ENCODE measurements at regions not wholly inside any gene's neighbourhood (a gene's known extent, or its start where the extent isn't known, plus 50 kb on each side); places are given as distances from the start of the nearest gene placed in this dataset.

DNA sequence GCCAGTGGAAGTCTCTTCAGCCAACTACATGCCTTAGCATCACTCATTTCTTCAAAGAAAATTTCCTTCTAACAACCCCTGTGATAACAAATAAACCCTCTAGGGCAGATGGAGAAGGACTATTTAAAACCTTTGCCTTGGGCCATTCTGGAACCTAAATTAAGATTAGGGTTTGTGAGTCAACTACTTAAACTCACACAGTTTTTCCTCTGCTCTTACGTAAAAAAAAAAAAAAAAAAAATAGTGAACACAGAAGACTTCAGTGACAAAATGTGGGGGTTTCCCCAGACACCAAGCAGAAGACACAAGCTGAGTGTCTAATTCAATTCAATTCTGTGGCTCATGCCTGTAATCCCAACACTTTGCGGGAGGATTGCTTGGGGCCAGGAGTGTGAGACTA is 65.8 kb upstream of the ERCC6L2 start:
- DNase-seq = no peak
- H3K27ac ChIP-seq (ENCODE audit: low read depth in 2 of 2, low read length in 2 of 2) = no peak overlapping the region
- intact Hi-C loops (cut with DNase I) = no loop called here
- no peak overlapping the region for H3K9ac ChIP-seq (ENCODE audit: low read length in 3 of 3)
- no peak for FAIRE-seq
- no peaks in the 10 kb centered on the region for H3K36me3 ChIP-seq (ENCODE audit: control insufficient read depth in 2 of 3, insufficient read depth in 3 of 3, low read length in 3 of 3)
- H3K27me3 ChIP-seq (ENCODE audit: control insufficient read depth, insufficient read depth, low read length) = no peaks in the 10 kb centered on the region
- TF ChIP-seq, protein P1, sequence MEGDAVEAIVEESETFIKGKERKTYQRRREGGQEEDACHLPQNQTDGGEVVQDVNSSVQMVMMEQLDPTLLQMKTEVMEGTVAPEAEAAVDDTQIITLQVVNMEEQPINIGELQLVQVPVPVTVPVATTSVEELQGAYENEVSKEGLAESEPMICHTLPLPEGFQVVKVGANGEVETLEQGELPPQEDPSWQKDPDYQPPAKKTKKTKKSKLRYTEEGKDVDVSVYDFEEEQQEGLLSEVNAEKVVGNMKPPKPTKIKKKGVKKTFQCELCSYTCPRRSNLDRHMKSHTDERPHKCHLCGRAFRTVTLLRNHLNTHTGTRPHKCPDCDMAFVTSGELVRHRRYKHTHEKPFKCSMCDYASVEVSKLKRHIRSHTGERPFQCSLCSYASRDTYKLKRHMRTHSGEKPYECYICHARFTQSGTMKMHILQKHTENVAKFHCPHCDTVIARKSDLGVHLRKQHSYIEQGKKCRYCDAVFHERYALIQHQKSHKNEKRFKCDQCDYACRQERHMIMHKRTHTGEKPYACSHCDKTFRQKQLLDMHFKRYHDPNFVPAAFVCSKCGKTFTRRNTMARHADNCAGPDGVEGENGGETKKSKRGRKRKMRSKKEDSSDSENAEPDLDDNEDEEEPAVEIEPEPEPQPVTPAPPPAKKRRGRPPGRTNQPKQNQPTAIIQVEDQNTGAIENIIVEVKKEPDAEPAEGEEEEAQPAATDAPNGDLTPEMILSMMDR (IDR thresholded peaks at IDR 0.05; ENCODE audit: borderline replicate concordance, extremely low read depth, insufficient read depth) = no peak
- H3K4me3 ChIP-seq (ENCODE audit: low read length in 3 of 3) = no peak overlapping the region
- no peaks in the 10 kb centered on the region for H3K9me3 ChIP-seq (ENCODE audit: control insufficient read depth in 2 of 3, insufficient read depth in 1 of 3, low read length in 3 of 3)
- peaks cover 0 to 6% (median 5%) of the 10 kb centered on the region in 3 donors for H3K4me1 ChIP-seq (ENCODE audit: control insufficient read depth in 2 of 3, insufficient read depth in 2 of 3, low read depth in 1 of 3, low read length in 3 of 3)

DNA sequence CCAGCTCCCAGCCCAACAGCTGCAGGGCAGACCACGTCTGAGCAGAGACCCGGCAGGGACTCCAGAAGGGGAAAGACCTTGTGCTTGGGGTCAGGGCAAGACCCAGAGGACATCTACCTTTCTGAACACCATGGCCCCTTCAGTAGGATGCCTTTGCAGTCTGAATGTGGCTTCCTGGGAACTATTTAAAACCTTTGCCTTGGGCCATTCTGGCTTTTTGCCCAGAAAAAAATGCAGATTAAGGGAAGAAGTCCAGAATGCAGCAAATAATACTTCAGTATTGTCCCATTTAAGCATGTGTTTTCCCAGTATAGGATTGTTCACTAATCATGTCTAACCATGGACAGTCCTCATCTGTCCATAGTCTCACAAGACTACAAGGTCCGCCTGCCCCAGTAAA is 67.5 kb upstream of the ERCC6L2 start:
- DNase-seq = peak in 2 of 5 donors; percentile 62 to 66
- H3K27ac ChIP-seq (ENCODE audit: low read depth in 2 of 2, low read length in 2 of 2) = peak overlapping the region in 1 of 2 donors; percentile 15
- intact Hi-C loops (cut with DNase I) = no loop called here
- peaks cover 0 to 6% (median 5%) of the 10 kb centered on the region in 3 donors for H3K4me1 ChIP-seq (ENCODE audit: control insufficient read depth in 2 of 3, insufficient read depth in 2 of 3, low read depth in 1 of 3, low read length in 3 of 3)
- H3K36me3 ChIP-seq (ENCODE audit: control insufficient read depth in 2 of 3, insufficient read depth in 3 of 3, low read length in 3 of 3) = no peaks in the 10 kb centered on the region
- TF ChIP-seq, protein P1 (IDR thresholded peaks at IDR 0.05; ENCODE audit: borderline replicate concordance, extremely low read depth, insufficient read depth) = no peak
- no peak overlapping the region for H3K4me3 ChIP-seq (ENCODE audit: low read length in 3 of 3)
- no peak overlapping the region for H3K9ac ChIP-seq (ENCODE audit: low read length in 3 of 3)
- no peaks in the 10 kb centered on the region for H3K9me3 ChIP-seq (ENCODE audit: control insufficient read depth in 2 of 3, insufficient read depth in 1 of 3, low read length in 3 of 3)
- no peaks in the 10 kb centered on the region for H3K27me3 ChIP-seq (ENCODE audit: control insufficient read depth, insufficient read depth, low read length)
- FAIRE-seq = no peak

DNA sequence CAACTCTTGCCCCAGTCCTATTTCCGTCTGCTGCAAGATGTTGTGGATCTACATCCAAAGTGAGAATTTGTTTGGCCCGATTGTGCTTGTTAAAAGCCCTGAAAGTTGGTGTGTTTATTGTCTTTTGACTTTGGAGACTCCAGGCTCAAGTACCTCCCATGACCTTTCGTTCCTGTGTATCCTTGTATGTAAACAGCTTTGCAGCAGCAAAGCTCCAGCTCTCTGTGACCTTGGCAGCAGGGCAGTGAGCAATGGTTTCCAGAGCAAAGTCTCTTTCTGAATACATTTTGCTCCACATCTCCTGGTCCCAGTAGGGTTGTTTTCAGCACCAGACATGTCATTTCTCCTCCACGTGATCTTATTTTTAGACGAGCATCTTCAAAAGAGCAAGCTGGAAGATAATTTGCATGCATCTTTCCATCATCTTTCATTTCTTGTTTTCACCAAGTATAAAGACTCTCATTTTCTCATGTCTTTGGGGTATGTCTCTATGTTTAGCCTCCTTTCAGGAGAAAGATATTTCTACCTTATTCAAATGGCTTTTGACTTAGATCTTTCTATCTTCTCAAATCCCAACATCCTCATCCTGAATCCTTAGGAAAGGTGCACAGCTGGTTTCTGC is 68.1 kb upstream of the ERCC6L2 start:
- DNase-seq (no peak), FAIRE-seq (no peak)
- intact Hi-C loops (cut with DNase I) = no loop called here
- peaks cover 0 to 6% (median 5%) of the 10 kb centered on the region in 3 donors for H3K4me1 ChIP-seq (ENCODE audit: control insufficient read depth in 2 of 3, insufficient read depth in 2 of 3, low read depth in 1 of 3, low read length in 3 of 3)
- H3K27me3 ChIP-seq (ENCODE audit: control insufficient read depth, insufficient read depth, low read length) = no peaks in the 10 kb centered on the region
- H3K27ac ChIP-seq (ENCODE audit: low read depth in 2 of 2, low read length in 2 of 2) = peak overlapping the region; percentile 15 to 25
- no peaks in the 10 kb centered on the region for H3K9me3 ChIP-seq (ENCODE audit: control insufficient read depth in 2 of 3, insufficient read depth in 1 of 3, low read length in 3 of 3)
- no peaks in the 10 kb centered on the region for H3K36me3 ChIP-seq (ENCODE audit: control insufficient read depth in 2 of 3, insufficient read depth in 3 of 3, low read length in 3 of 3)
- TF ChIP-seq, protein P1 (IDR thresholded peaks at IDR 0.05; ENCODE audit: borderline replicate concordance, extremely low read depth, insufficient read depth) = no peak
- no peak overlapping the region for H3K4me3 ChIP-seq (ENCODE audit: low read length in 3 of 3)
- H3K9ac ChIP-seq (ENCODE audit: low read length in 3 of 3) = no peak overlapping the region

DNA sequence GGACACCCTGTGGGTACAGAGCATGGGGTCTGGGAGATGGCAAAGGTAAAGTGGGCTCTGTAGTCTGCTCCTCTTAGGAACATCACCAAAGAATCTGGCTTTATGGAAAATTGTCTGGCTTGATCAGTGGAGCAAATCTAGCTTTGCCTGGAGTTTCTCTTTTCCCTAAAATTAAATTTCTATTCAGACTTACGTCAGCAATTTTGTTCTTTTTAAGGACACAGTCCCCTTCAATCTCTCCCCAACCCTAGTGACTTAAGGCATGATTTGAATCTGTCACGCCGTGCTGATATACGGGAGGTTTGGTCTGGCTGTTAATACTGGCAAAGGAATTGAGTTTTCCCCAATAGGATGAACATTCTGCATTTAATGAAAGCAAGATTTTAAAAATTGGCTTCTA is 72.3 kb upstream of the ERCC6L2 start:
- Histone ChIP-seq H3K27ac (ENCODE audit: low read depth in 2 of 2, low read length in 2 of 2) (no peak overlapping the region), H3K9ac (ENCODE audit: low read length in 3 of 3) (no peak overlapping the region), H3K4me1 (ENCODE audit: control insufficient read depth in 2 of 3, insufficient read depth in 2 of 3, low read depth in 1 of 3, low read length in 3 of 3) (peaks cover 0 to 6% (median 5%) of the 10 kb centered on the region in 3 donors), H3K27me3 (ENCODE audit: control insufficient read depth, insufficient read depth, low read length) (no peaks in the 10 kb centered on the region), H3K36me3 (ENCODE audit: control insufficient read depth in 2 of 3, insufficient read depth in 3 of 3, low read length in 3 of 3) (no peaks in the 10 kb centered on the region), H3K9me3 (ENCODE audit: control insufficient read depth in 2 of 3, insufficient read depth in 1 of 3, low read length in 3 of 3) (no peaks in the 10 kb centered on the region), H3K4me3 (ENCODE audit: low read length in 3 of 3) (no peak overlapping the region)
- DNase-seq = no peak
- no peak for FAIRE-seq
- intact Hi-C loops (cut with DNase I) = no loop called here
- TF ChIP-seq, protein P1 (IDR thresholded peaks at IDR 0.05; ENCODE audit: borderline replicate concordance, extremely low read depth, insufficient read depth) = no peak

Measured in kidney (tissue), 13 donors.